H9 (cell line): ENCODE measurements at regions not wholly inside any gene's neighbourhood (a gene's known extent, or its start where the extent isn't known, plus 50 kb on each side); places are given as distances from the start of the nearest gene placed in this dataset.
"Not testable (repeated sequence)": the region's sequence is repeated elsewhere in the genome, so short reads cannot be mapped to it uniquely, and the experiment has no call there.

Source experiments
- DNase-seq: peaks from one replicate; pipeline ENCODE4 v3.0.0-alpha.2; 2017
- H2AFZ ChIP-seq: one replicate; pipeline ENCODE4 v1.6.1; 2013; ENCODE audit warnings: mild to moderate bottlenecking, low read length, control low read depth, moderate library complexity
- H2AK5ac ChIP-seq: 2 replicates; pipeline ENCODE4 v1.6.1; 2013; ENCODE audit warnings: low read length, control low read depth, mixed read lengths; ENCODE audit not compliant: insufficient read length
- H2BK120ac ChIP-seq: one replicate; pipeline ENCODE4 v1.6.1; 2013; ENCODE audit warnings: low read depth, mild to moderate bottlenecking, low read length, control low read depth, inconsistent platforms; ENCODE audit not compliant: poor library complexity, severe bottlenecking
- H2BK12ac ChIP-seq: 2 replicates; pipeline ENCODE4 v1.6.1; 2013; ENCODE audit warnings: low read length, control low read depth, mixed read lengths, low read depth; ENCODE audit not compliant: insufficient read length
- H2BK15ac ChIP-seq: 2 replicates; pipeline ENCODE4 v1.6.1; 2013; ENCODE audit warnings: low read depth, low read length, control low read depth
- H2BK20ac ChIP-seq: one replicate; pipeline ENCODE4 v1.6.1; 2013; ENCODE audit warnings: low read depth, mild to moderate bottlenecking, low read length, control low read depth, inconsistent platforms; ENCODE audit not compliant: poor library complexity, severe bottlenecking
- H2BK5ac ChIP-seq: 2 replicates; pipeline ENCODE4 v1.6.1; 2013; ENCODE audit warnings: low read length, control low read depth, mixed read lengths; ENCODE audit not compliant: insufficient read length
- H3K14ac ChIP-seq: 2 replicates; pipeline ENCODE4 v1.6.1; 2013; ENCODE audit warnings: low read length, control low read depth; ENCODE audit not compliant: insufficient read depth
- H3K18ac ChIP-seq: 2 replicates; pipeline ENCODE4 v1.6.1; 2013; ENCODE audit warnings: low read depth, mild to moderate bottlenecking, mixed read lengths, low read length, control low read depth; ENCODE audit not compliant: insufficient read length
- H3K23ac ChIP-seq: 2 replicates; pipeline ENCODE4 v1.6.1; 2013; ENCODE audit warnings: low read length, control low read depth, mixed read lengths, low read depth; ENCODE audit not compliant: insufficient read length
- H3K23me2 ChIP-seq: 2 replicates; pipeline ENCODE4 v1.6.1; 2013; ENCODE audit warnings: low read depth, mild to moderate bottlenecking, mixed read lengths, low read length, control low read depth; ENCODE audit not compliant: insufficient read length, poor library complexity, severe bottlenecking
- H3K27ac ChIP-seq: 2 replicates; pipeline ENCODE4 v1.5.1; 2013; ENCODE audit warnings: low read length, control low read depth, mixed read lengths, low read depth; ENCODE audit not compliant: insufficient read length
- H3K27me3 ChIP-seq: 2 replicates; pipeline ENCODE4 v1.6.1; 2013; ENCODE audit warnings: low read length, control low read depth, inconsistent platforms; ENCODE audit not compliant: insufficient read depth
- H3K4ac ChIP-seq: 2 replicates; pipeline ENCODE4 v1.6.1; 2013; ENCODE audit warnings: low read depth, mild to moderate bottlenecking, control low read depth, inconsistent platforms, low read length, moderate library complexity
- H3K4me1 ChIP-seq: 2 replicates; pipeline ENCODE4 v1.6.1; 2013; ENCODE audit warnings: low read length, control low read depth, inconsistent platforms; ENCODE audit not compliant: insufficient read depth
- H3K4me2 ChIP-seq: 2 replicates; pipeline ENCODE4 v1.6.1; 2013; ENCODE audit warnings: low read length, control low read depth, mixed read lengths; ENCODE audit not compliant: insufficient read length, insufficient read depth
- H3K56ac ChIP-seq: 2 replicates; pipeline ENCODE4 v1.6.1; 2013; ENCODE audit warnings: low read depth, mild to moderate bottlenecking, mixed read lengths, low read length, control low read depth; ENCODE audit not compliant: insufficient read length
- H3K79me1 ChIP-seq: 2 replicates; pipeline ENCODE4 v1.6.1; 2013; ENCODE audit warnings: low read depth, mild to moderate bottlenecking, moderate library complexity, low read length, control low read depth, inconsistent platforms; ENCODE audit not compliant: insufficient read depth, poor library complexity, severe bottlenecking
- H3K79me2 ChIP-seq: 2 replicates; pipeline ENCODE4 v1.6.1; 2013; ENCODE audit warnings: low read length, control low read depth, inconsistent platforms; ENCODE audit not compliant: insufficient read depth
- H3K9ac ChIP-seq: 2 replicates; pipeline ENCODE4 v1.6.1; 2013; ENCODE audit warnings: low read length, control low read depth, mixed read lengths; ENCODE audit not compliant: insufficient read length; ENCODE audit errors: extremely low read depth
- H3K9me3 ChIP-seq: one replicate; pipeline ENCODE4 v1.6.1; 2013; ENCODE audit warnings: low read depth, low read length, inconsistent platforms; ENCODE audit not compliant: control insufficient read depth
- H3T11ph ChIP-seq: one replicate; pipeline ENCODE4 v1.6.1; 2013; ENCODE audit warnings: mild to moderate bottlenecking, low read length, control low read depth, inconsistent platforms
- H4K20me1 ChIP-seq: one replicate; pipeline ENCODE4 v1.6.1; 2013; ENCODE audit not compliant: control insufficient read depth, insufficient read length, insufficient read depth
- H4K5ac ChIP-seq: 2 replicates; pipeline ENCODE4 v1.6.1; 2013; ENCODE audit warnings: low read depth, mild to moderate bottlenecking, mixed read lengths, low read length, control low read depth; ENCODE audit not compliant: insufficient read length
- H4K8ac ChIP-seq: replicated peaks from 2 replicates; pipeline ENCODE4 v1.6.1; 2013; ENCODE audit warnings: low read length, control low read depth, mixed read lengths, low read depth; ENCODE audit not compliant: insufficient read length
- H4K91ac ChIP-seq: 2 replicates; pipeline ENCODE4 v1.6.1; 2013; ENCODE audit warnings: low read depth, mild to moderate bottlenecking, moderate library complexity, mixed read lengths, low read length, control low read depth; ENCODE audit not compliant: insufficient read length
- H3K27ac Mint-ChIP-seq, 3 experiments: 2 replicates in 2 of 3; 3 replicates in 1 of 3; pipeline ENCODE4 v1.8.0; 2020 to 2021; ENCODE audit warnings: mixed read lengths in 3 of 3, mild to moderate bottlenecking in 1 of 3, moderate library complexity in 1 of 3
- H3K27me3 Mint-ChIP-seq: 2 replicates; pipeline ENCODE4 v1.8.0; 2021; ENCODE audit warnings: low read depth, mild to moderate bottlenecking, moderate library complexity, mixed read lengths
- H3K36me3 Mint-ChIP-seq, 3 experiments: 2 replicates in 2 of 3; 3 replicates in 1 of 3; pipeline ENCODE4 v1.8.0; 2020 to 2021; ENCODE audit warnings: low read depth in 3 of 3, mixed read lengths in 3 of 3; ENCODE audit not compliant: insufficient read depth in 1 of 3
- H3K4me1 Mint-ChIP-seq, 2 experiments: 2 replicates each; pipeline ENCODE4 v1.8.0; 2020; ENCODE audit warnings: mixed read lengths in 2 of 2
- H3K4me3 Mint-ChIP-seq, 2 experiments: 2 replicates in 1 of 2; 3 replicates in 1 of 2; pipeline ENCODE4 v1.8.0; 2020 to 2021; ENCODE audit warnings: mild to moderate bottlenecking in 2 of 2, mixed read lengths in 2 of 2, moderate library complexity in 1 of 2
- H3K9me3 Mint-ChIP-seq, 2 experiments: 2 replicates in 1 of 2; 3 replicates in 1 of 2; pipeline ENCODE4 v1.8.0; 2020; ENCODE audit warnings: mild to moderate bottlenecking in 2 of 2, mixed read lengths in 2 of 2, moderate library complexity in 1 of 2
- WGBS: extraction: QIAGEN DNeasy Blood & Tissue Kit; methylation state at CpG from one replicate; pipeline ENCODE4 v1.1.7; 2013; ENCODE audit warnings: missing lambda C conversion rate, low lambda C conversion rate, mixed read lengths; ENCODE audit not compliant: insufficient read length; ENCODE audit errors: extremely low coverage; 5-methylcytosine and 5-hydroxymethylcytosine counted together

- not testable (repeated sequence) for H3K27me3 Mint-ChIP-seq, H2BK12ac ChIP-seq, DNase-seq, H3K79me1 ChIP-seq, H3K23me2 ChIP-seq, H3K4me3 Mint-ChIP-seq, H3K4me1 ChIP-seq, H2BK20ac ChIP-seq, H4K8ac ChIP-seq, H3K23ac ChIP-seq, H3K4ac ChIP-seq, H4K20me1 ChIP-seq, H3K9ac ChIP-seq, H2AFZ ChIP-seq, H3K27ac Mint-ChIP-seq, H3K14ac ChIP-seq, H2BK120ac ChIP-seq, H3K4me2 ChIP-seq, H2BK15ac ChIP-seq, H2BK5ac ChIP-seq, H3K56ac ChIP-seq, H3K36me3 Mint-ChIP-seq, H3K79me2 ChIP-seq, H2AK5ac ChIP-seq, H4K5ac ChIP-seq, H3K27me3 ChIP-seq, H3T11ph ChIP-seq, H3K9me3 Mint-ChIP-seq, H3K4me1 Mint-ChIP-seq, H3K9me3 ChIP-seq, H4K91ac ChIP-seq, H3K27ac ChIP-seq, H3K18ac ChIP-seq
- no CpG with 5 or more reads among the region's 33 CpGs for WGBS
Observed at GRCh38 chr21:5055996-5056962, 5465.1 kb upstream of the TPTE start.

- not testable (repeated sequence) for H4K5ac ChIP-seq, H3K23ac ChIP-seq, H4K20me1 ChIP-seq, H2BK12ac ChIP-seq, H3K27me3 Mint-ChIP-seq, H2BK20ac ChIP-seq, H3K14ac ChIP-seq, H3K27me3 ChIP-seq, H3K36me3 Mint-ChIP-seq, H3K4me3 Mint-ChIP-seq, H3K56ac ChIP-seq, H3K4me1 ChIP-seq, H3K9me3 ChIP-seq, H3K9ac ChIP-seq, H2BK5ac ChIP-seq, H2AK5ac ChIP-seq, H2BK15ac ChIP-seq, H2AFZ ChIP-seq, H4K91ac ChIP-seq, H3K9me3 Mint-ChIP-seq, H3K79me1 ChIP-seq, H3K4ac ChIP-seq, DNase-seq, H3K23me2 ChIP-seq, H3K79me2 ChIP-seq, H4K8ac ChIP-seq, H3K4me2 ChIP-seq, H2BK120ac ChIP-seq, H3T11ph ChIP-seq, H3K27ac Mint-ChIP-seq, H3K4me1 Mint-ChIP-seq, H3K18ac ChIP-seq, H3K27ac ChIP-seq
- WGBS: no CpG with 5 or more reads among the region's 24 CpGs
Observed at GRCh38 chr21:5057077-5057476, 5464.3 kb upstream of the TPTE start.
